ENCODE measurements at regions not wholly inside any gene's neighbourhood (a gene's known extent, or its start where the extent isn't known, plus 50 kb on each side); places are given as distances from the start of the nearest gene placed in this dataset.
A peak's percentile ranks its signal among the peaks of the same experiment; 100 is the strongest.

DNA sequence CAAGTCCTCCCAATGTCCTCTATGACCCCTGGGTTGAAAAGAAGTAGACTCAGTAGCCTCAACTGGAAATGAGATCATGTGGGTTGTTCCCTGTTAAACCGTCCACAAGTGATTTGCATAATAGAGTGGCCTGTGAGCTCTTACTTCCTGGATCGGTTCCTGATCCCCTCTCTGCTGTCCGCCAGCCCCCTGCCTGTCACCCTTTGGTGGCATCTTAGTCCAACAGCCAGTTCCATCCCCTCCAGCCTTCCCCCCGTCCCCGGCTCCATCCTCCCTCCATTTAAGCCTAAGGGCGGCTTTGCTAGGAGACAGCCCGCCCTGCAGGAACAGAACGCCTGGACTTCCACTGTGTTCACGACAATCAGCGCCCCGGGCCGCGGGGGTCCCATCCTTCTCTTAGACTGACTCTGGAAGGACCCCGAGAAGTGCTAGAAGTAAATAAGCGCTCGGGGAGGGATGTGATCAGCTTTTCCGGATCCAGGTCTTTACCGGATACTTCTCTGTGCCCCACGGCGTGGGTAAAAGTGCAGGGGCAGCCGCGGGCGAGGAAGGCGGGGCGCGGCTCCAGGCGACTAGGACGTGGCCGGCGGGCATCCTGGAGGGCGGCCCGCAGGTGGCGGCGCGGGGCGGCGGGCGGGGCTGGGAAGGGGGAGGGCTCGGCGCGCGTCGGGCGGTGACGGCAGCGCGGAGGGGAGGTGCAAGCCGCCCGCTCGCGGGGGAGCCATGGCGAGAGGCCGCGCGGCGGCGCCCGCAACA lies 51.2 kb upstream of the ULK4 start:
- peak; percentile 29 for DNase-seq

GRCh38 chr3:42012383-42012934 lies 50.6 kb upstream of the ULK4 start:
- DNase-seq = no peak

Measured in NCI-H2171 (cell line).